SK-N-MC (cell line): ENCODE measurements at regions not wholly inside any gene's neighbourhood (a gene's known extent, or its start where the extent isn't known, plus 50 kb on each side); places are given as distances from the start of the nearest gene placed in this dataset.

ENCODE experiments used
- EZH2 ChIP-seq: fragments of 200-600 bp; sonication (generic); IDR thresholded peaks from one replicate; pipeline ENCODE4 v1.6.1; 2017; ENCODE audit warnings: antibody characterized with exemption
- FOXP2 ChIP-seq: optimal IDR thresholded peaks from 2 replicates; pipeline ENCODE3; 2011; ENCODE audit warnings: mild to moderate bottlenecking, moderate library complexity; ENCODE audit not compliant: insufficient read depth; ENCODE audit errors: extremely low read length, control extremely low read depth
- POLR2AphosphoS5 ChIP-seq: IDR thresholded peaks from 2 replicates; pipeline ENCODE4 v1.6.1; 2012; ENCODE audit warnings: mild to moderate bottlenecking, low read depth, low read length, borderline replicate concordance

GRCh38 chr2:133954636-133955035 lies 299.2 kb upstream of the MGAT5 start:
- TF ChIP-seq POLR2AphosphoS5 (no peak), EZH2 (no peak), FOXP2 (no peak)
